Tibial nerve (tissue), 3 donors: ENCODE measurements at regions not wholly inside any gene's neighbourhood (a gene's known extent, or its start where the extent isn't known, plus 50 kb on each side); places are given as distances from the start of the nearest gene placed in this dataset.

ENCODE experiments used
- CTCF ChIP-seq, 5 experiments: fragments of 200-600 bp in 3 of 5; fragments of 450-650 bp in 2 of 5; sonication (generic) in 3 of 5; IDR thresholded peaks; one replicate each; pipeline ENCODE4 v1.5.1; 2016 to 2019; ENCODE audit warnings: antibody characterized with exemption in 5 of 5, mild to moderate bottlenecking in 3 of 5, moderate library complexity in 2 of 5
- POLR2A ChIP-seq, 2 donors: fragments of 450-650 bp; IDR thresholded peaks; one replicate each; pipeline ENCODE4 v1.6.1; 2017; ENCODE audit warnings: antibody characterized with exemption in 2 of 2, mild to moderate bottlenecking in 2 of 2, moderate library complexity in 2 of 2

GRCh38 chr9:1276474-1276873 is 226.3 kb downstream of the DMRT2 start:
- TF ChIP-seq CTCF (IDR thresholded peaks at IDR 0.05) (no peak), POLR2A (IDR thresholded peaks at IDR 0.05) (no peak)
